ENCODE measurements at regions not wholly inside any gene's neighbourhood (a gene's known extent, or its start where the extent isn't known, plus 50 kb on each side); places are given as distances from the start of the nearest gene placed in this dataset.

DNA sequence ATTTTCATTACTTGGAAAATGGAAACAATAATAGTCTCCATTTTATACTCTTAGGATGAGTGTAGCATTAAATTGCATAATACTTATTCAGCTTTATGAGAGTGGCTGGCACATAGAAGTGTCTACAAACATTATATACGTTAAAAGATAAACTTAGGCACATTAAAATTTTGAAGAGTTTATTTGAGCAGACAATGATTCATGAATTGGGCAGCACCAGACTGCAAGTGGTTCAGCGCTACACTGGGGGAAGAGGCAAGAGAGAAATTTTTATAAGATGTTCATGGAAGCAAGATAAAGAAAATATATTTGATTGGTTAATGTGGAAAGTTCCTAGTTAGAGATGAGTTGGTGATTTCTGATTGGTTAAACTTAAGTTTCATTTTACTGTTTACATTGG, 243.7 kb downstream of the RASEF start:
- no peak overlapping the region for H3K4me3 Mint-ChIP-seq
- TF ChIP-seq, protein P1, sequence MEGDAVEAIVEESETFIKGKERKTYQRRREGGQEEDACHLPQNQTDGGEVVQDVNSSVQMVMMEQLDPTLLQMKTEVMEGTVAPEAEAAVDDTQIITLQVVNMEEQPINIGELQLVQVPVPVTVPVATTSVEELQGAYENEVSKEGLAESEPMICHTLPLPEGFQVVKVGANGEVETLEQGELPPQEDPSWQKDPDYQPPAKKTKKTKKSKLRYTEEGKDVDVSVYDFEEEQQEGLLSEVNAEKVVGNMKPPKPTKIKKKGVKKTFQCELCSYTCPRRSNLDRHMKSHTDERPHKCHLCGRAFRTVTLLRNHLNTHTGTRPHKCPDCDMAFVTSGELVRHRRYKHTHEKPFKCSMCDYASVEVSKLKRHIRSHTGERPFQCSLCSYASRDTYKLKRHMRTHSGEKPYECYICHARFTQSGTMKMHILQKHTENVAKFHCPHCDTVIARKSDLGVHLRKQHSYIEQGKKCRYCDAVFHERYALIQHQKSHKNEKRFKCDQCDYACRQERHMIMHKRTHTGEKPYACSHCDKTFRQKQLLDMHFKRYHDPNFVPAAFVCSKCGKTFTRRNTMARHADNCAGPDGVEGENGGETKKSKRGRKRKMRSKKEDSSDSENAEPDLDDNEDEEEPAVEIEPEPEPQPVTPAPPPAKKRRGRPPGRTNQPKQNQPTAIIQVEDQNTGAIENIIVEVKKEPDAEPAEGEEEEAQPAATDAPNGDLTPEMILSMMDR (IDR thresholded peaks at IDR 0.05) = no peak
- no peak overlapping the region for H3K27ac Mint-ChIP-seq
- peaks cover 27% of the 10 kb centered on the region for H3K9me3 Mint-ChIP-seq
- H3K36me3 Mint-ChIP-seq (ENCODE audit: low read depth) = no peaks in the 10 kb centered on the region; the same call in 1 of the 2 replicates
- no peaks in the 10 kb centered on the region for H3K4me1 Mint-ChIP-seq (ENCODE audit: low read depth)
- no peak for DNase-seq
- no peaks in the 10 kb centered on the region for H3K27me3 Mint-ChIP-seq (ENCODE audit: insufficient read depth)

DNA sequence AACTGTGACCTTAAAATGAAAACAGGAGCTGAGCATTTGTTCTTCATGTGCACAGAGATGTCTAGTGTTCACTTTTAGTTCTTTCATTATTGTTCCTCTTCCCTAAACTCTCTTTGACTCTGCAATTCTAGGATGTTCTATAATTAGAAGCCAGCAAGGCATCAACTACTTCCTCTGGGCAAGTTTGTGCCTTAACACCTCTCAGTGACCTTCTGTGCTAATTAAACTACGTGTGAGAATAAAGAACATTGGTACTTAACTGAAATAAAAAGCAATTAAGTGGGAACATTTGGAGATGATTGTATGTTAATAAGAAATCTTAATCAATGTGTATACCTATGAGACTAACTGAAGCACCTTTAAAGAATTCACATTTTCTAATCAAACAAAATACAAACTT, 242.8 kb downstream of the RASEF start:
- no peak overlapping the region for H3K27ac Mint-ChIP-seq
- H3K9me3 Mint-ChIP-seq = peaks cover 27% of the 10 kb centered on the region
- no peaks in the 10 kb centered on the region for H3K27me3 Mint-ChIP-seq (ENCODE audit: insufficient read depth)
- TF ChIP-seq, protein P1 (IDR thresholded peaks at IDR 0.05) = no peak
- DNase-seq = no peak
- no peaks in the 10 kb centered on the region; the same call in 1 of the 2 replicates for H3K36me3 Mint-ChIP-seq (ENCODE audit: low read depth)
- no peaks in the 10 kb centered on the region for H3K4me1 Mint-ChIP-seq (ENCODE audit: low read depth)
- no peak overlapping the region for H3K4me3 Mint-ChIP-seq

DNA sequence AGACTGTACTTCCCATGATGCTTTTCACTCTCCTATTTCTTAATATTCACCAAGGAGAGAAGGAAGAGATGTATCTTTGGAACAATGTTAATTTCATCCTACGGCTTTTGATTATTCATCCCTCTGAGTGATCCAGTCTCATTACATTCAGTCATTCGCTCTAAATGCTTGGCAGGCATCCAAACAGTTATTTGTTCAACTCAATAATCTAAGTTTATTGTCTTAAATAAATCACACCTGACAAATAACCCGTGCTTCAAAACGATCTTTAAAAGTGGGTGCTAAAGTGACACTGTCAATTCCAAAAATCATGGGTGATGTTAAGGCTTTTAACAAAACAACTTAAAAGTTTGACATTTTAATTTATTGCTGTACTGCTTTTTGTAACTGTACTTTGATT, 233.1 kb downstream of the RASEF start:
- no peaks in the 10 kb centered on the region for H3K4me1 Mint-ChIP-seq (ENCODE audit: low read depth)
- no peak overlapping the region for H3K27ac Mint-ChIP-seq
- H3K27me3 Mint-ChIP-seq (ENCODE audit: insufficient read depth) = no peaks in the 10 kb centered on the region; the same call in 1 of the 2 replicates
- H3K36me3 Mint-ChIP-seq (ENCODE audit: low read depth) = no peaks in the 10 kb centered on the region
- peaks cover 7% of the 10 kb centered on the region; the same call in 1 of the 2 replicates for H3K9me3 Mint-ChIP-seq
- no peak for DNase-seq
- H3K4me3 Mint-ChIP-seq = no peak overlapping the region
- TF ChIP-seq, protein P1 (IDR thresholded peaks at IDR 0.05) = no peak

DNA sequence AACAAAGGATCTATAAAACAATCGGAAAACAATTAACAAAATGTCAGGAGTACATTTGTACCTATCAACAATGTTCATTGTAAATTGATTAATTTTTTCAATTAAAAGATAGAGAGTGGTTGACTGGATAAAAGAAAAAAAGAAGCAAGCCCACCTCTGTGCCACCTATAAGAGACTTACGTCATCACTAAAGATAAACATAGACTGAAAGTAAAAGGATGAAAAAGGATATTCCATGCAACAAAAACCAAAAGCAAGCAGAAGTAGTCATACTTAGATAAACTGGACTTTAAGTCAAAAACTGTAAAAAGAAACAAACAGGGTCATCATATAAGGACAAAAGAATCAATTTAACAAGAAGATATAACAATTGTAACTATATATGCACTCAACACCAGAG, 197.4 kb downstream of the RASEF start:
- Mint-ChIP-seq H3K27me3 (ENCODE audit: insufficient read depth) (peaks cover 1% of the 10 kb centered on the region; the same call in 1 of the 2 replicates), H3K4me3 (no peak overlapping the region), H3K27ac (no peak overlapping the region), H3K9me3 (peaks cover 26% of the 10 kb centered on the region), H3K4me1 (ENCODE audit: low read depth) (no peaks in the 10 kb centered on the region), H3K36me3 (ENCODE audit: low read depth) (no peaks in the 10 kb centered on the region)
- TF ChIP-seq, protein P1 (IDR thresholded peaks at IDR 0.05) = no peak
- DNase-seq = no peak

DNA sequence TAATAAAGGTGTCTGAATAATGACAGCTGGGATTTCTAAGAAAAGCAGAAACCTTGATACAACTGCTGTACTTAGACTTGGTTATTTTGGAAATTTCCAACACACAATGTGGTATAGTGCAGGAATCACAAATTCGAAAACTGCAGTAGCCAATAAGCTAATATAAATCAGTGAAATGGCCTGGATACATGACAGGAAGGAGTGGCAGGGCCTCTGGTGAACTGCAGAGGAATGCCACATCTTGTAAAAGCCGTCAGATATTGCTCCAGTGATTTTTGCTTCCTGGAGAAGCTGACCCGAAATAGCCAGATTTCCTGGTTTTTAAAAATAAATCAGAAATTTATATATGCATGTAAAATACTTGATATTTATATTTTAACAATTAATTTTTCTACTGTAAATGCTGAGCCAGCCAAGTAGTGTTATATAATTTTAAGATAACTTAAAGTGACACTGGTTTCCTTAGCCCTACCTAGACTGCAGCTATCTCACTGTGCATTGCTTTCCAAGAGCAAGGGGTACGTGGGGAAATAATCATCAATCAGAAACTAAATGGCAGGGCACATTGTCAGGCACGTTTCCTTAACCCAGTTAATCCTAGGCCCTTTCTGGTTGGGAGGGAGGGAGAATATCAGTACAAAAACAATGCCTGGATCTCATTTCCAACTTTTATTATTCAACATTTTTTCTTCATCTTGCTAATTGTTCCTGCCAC, 182.4 kb downstream of the RASEF start:
- no peak overlapping the region for H3K4me3 Mint-ChIP-seq
- H3K4me1 Mint-ChIP-seq (ENCODE audit: low read depth) = no peaks in the 10 kb centered on the region
- H3K9me3 Mint-ChIP-seq = peaks cover 9% of the 10 kb centered on the region
- DNase-seq = no peak
- no peaks in the 10 kb centered on the region for H3K27me3 Mint-ChIP-seq (ENCODE audit: insufficient read depth)
- TF ChIP-seq, protein P1 (IDR thresholded peaks at IDR 0.05) = no peak
- H3K27ac Mint-ChIP-seq = no peak overlapping the region
- H3K36me3 Mint-ChIP-seq (ENCODE audit: low read depth) = no peaks in the 10 kb centered on the region
